ENCODE measurements at regions not wholly inside any gene's neighbourhood (a gene's known extent, or its start where the extent isn't known, plus 50 kb on each side); places are given as distances from the start of the nearest gene placed in this dataset.

DNA sequence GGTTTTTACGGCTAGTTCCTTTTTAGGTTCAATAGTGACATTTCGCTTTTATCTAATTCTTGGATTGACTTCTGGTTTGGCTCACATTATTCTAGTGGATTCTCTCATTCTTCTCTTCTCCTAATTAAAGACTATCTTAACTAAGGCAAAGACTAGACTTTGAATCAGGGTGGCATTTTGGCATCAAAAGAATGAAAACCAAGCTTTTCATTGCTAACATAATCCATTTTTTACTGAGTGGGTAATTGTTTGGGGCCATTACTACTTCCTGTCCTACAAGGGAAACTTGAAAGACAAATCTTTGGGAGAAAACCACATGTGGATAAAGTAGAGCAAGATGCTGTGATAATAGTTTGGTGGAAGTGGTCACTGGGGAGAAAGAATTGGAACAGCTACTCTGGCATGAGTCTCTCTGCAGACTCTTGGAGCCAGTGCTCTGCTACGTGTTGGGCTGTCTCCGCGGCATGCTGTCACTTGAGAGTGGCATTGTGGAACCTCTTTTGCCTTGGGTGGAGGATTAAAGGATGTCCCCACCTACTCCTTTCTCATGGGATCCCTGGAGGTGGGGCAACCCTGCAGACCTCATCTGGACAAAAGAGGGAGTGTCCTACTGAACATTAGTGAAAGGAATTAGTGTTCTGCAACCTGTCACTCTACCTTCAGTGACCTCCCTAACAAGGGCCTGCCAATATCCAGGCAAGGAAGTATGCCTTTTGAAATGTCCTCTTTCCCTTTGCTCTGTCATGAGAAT lies 280.4 kb downstream of the PSAT1 start:
- TF ChIP-seq CTCF (IDR thresholded peaks at IDR 0.05) (no peak), POLR2A (IDR thresholded peaks at IDR 0.05) (no peak)

All from stomach (tissue), 4 donors.